ENCODE measurements at regions not wholly inside any gene's neighbourhood (a gene's known extent, or its start where the extent isn't known, plus 50 kb on each side); places are given as distances from the start of the nearest gene placed in this dataset.

DNA sequence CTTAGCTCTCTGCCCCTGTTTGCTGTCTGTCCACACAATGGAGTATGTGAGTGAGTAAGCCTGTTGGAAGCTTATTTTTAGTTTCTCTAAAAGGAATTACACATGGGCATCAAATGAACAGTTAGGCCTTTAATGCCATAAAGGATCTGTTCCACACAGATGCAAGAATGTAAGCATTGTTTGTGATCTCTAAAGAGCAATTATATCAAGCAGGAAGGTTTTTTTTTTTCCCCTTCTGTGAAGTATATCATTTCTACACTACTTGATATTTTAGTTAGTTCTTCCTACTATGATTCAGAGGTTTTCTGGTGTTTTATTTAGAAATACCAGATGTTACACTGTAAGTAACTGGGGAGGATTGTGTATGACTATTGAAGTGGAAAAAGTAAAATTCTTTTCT lies 627.5 kb downstream of the COL12A1 start:
- no peak overlapping the region for H3K4me3 ChIP-seq (ENCODE audit: low read depth in 1 of 2, low read length in 2 of 2)
- H3K4me2 ChIP-seq (ENCODE audit: insufficient read depth, low read length), result no peak overlapping the region
- H3K27me3 ChIP-seq (ENCODE audit: insufficient read depth, low read length, poor library complexity), result no peaks in the 10 kb centered on the region
- H3K79me2 ChIP-seq (ENCODE audit: insufficient read depth, low read length), result no peaks in the 10 kb centered on the region
- no peak overlapping the region for H2AFZ ChIP-seq (ENCODE audit: low read depth, low read length)
- ATAC-seq (ENCODE audit: insufficient read depth, low read depth), result no peak
- no peaks in the 10 kb centered on the region for H3K9me3 ChIP-seq (ENCODE audit: insufficient read depth, low read length, severe bottlenecking)
- H3K36me3 ChIP-seq (ENCODE audit: insufficient read depth, low read length), result no peaks in the 10 kb centered on the region
- H3K9ac ChIP-seq (ENCODE audit: low read depth, low read length), result no peak overlapping the region
- TF ChIP-seq, protein P1, sequence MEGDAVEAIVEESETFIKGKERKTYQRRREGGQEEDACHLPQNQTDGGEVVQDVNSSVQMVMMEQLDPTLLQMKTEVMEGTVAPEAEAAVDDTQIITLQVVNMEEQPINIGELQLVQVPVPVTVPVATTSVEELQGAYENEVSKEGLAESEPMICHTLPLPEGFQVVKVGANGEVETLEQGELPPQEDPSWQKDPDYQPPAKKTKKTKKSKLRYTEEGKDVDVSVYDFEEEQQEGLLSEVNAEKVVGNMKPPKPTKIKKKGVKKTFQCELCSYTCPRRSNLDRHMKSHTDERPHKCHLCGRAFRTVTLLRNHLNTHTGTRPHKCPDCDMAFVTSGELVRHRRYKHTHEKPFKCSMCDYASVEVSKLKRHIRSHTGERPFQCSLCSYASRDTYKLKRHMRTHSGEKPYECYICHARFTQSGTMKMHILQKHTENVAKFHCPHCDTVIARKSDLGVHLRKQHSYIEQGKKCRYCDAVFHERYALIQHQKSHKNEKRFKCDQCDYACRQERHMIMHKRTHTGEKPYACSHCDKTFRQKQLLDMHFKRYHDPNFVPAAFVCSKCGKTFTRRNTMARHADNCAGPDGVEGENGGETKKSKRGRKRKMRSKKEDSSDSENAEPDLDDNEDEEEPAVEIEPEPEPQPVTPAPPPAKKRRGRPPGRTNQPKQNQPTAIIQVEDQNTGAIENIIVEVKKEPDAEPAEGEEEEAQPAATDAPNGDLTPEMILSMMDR (IDR thresholded peaks at IDR 0.05; ENCODE audit: borderline replicate concordance, extremely low read depth, low read length, poor library complexity, severe bottlenecking), result no peak
- no peak for TF ChIP-seq EZH2 (IDR thresholded peaks at IDR 0.05; ENCODE audit: borderline replicate concordance, low read depth, low read length, severe bottlenecking)
- no peak for DNase-seq
- H3K4me1 ChIP-seq (ENCODE audit: insufficient read depth, low read length), result no peaks in the 10 kb centered on the region
- H3K27ac ChIP-seq (ENCODE audit: low read length), result no peak overlapping the region
- H4K20me1 ChIP-seq (ENCODE audit: insufficient read depth, low read length), result no peaks in the 10 kb centered on the region

DNA sequence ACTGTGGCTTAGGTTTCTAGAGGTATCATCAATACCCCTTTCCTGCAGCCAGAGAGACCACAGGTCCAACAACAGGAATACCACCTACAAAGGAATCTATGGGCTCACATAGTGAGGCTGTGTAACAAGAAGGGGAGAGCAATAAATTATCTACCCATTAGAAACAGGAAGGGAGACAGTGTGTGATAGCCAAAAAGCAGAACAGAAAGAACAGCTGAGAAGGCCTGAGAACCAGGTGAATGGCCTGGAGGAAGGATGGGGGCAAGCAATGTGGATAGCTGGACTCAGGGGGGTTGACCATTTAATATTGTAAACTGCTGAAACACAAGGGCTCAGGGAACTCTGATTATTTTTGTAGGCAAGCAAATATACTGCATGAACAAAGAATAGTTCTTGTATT lies 628.2 kb downstream of the COL12A1 start:
- no peak overlapping the region for H3K9ac ChIP-seq (ENCODE audit: low read depth, low read length)
- H3K4me3 ChIP-seq (ENCODE audit: low read depth in 1 of 2, low read length in 2 of 2), result no peak overlapping the region
- H3K79me2 ChIP-seq (ENCODE audit: insufficient read depth, low read length), result no peaks in the 10 kb centered on the region
- no peak overlapping the region for H3K27ac ChIP-seq (ENCODE audit: low read length)
- no peaks in the 10 kb centered on the region for H3K4me1 ChIP-seq (ENCODE audit: insufficient read depth, low read length)
- H3K4me2 ChIP-seq (ENCODE audit: insufficient read depth, low read length), result no peak overlapping the region
- H3K36me3 ChIP-seq (ENCODE audit: insufficient read depth, low read length), result no peaks in the 10 kb centered on the region
- H3K27me3 ChIP-seq (ENCODE audit: insufficient read depth, low read length, poor library complexity), result no peaks in the 10 kb centered on the region
- no peaks in the 10 kb centered on the region for H3K9me3 ChIP-seq (ENCODE audit: insufficient read depth, low read length, severe bottlenecking)
- H4K20me1 ChIP-seq (ENCODE audit: insufficient read depth, low read length), result no peaks in the 10 kb centered on the region
- no peak overlapping the region for H2AFZ ChIP-seq (ENCODE audit: low read depth, low read length)
- DNase-seq (no peak), ATAC-seq (ENCODE audit: insufficient read depth, low read depth) (no peak)
- TF ChIP-seq, protein P1 (IDR thresholded peaks at IDR 0.05; ENCODE audit: borderline replicate concordance, extremely low read depth, low read length, poor library complexity, severe bottlenecking), result no peak
- TF ChIP-seq EZH2 (IDR thresholded peaks at IDR 0.05; ENCODE audit: borderline replicate concordance, low read depth, low read length, severe bottlenecking), result no peak

DNA sequence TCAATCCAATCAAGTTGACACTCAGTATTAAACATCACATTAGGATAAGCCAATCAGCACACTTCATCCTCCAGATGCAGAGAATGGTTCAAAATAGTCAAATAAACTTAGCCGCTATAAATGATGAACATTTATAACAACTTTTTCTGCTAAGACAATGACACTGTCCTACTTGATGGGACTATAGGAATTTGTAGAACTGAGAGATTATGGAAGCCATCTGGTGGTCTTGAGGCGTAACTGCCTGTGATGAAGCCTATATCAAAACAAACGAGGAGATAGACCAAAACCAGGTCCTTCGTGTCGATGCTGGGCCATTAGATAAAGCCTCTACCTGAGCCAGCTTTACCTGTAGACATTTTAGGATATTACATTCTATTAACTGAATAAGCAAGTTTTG lies 631.1 kb downstream of the COL12A1 start:
- no peak overlapping the region for H3K27ac ChIP-seq (ENCODE audit: low read length)
- H3K9ac ChIP-seq (ENCODE audit: low read depth, low read length), result no peak overlapping the region
- H3K9me3 ChIP-seq (ENCODE audit: insufficient read depth, low read length, severe bottlenecking), result no peaks in the 10 kb centered on the region
- H4K20me1 ChIP-seq (ENCODE audit: insufficient read depth, low read length), result no peaks in the 10 kb centered on the region
- H3K79me2 ChIP-seq (ENCODE audit: insufficient read depth, low read length), result no peaks in the 10 kb centered on the region
- no peak for TF ChIP-seq EZH2 (IDR thresholded peaks at IDR 0.05; ENCODE audit: borderline replicate concordance, low read depth, low read length, severe bottlenecking)
- TF ChIP-seq, protein P1 (IDR thresholded peaks at IDR 0.05; ENCODE audit: borderline replicate concordance, extremely low read depth, low read length, poor library complexity, severe bottlenecking), result peak; percentile 67
- H3K4me1 ChIP-seq (ENCODE audit: insufficient read depth, low read length), result no peaks in the 10 kb centered on the region
- H2AFZ ChIP-seq (ENCODE audit: low read depth, low read length), result no peak overlapping the region
- no peak overlapping the region for H3K4me3 ChIP-seq (ENCODE audit: low read depth in 1 of 2, low read length in 2 of 2)
- H3K27me3 ChIP-seq (ENCODE audit: insufficient read depth, low read length, poor library complexity), result no peaks in the 10 kb centered on the region
- no peak for DNase-seq
- H3K4me2 ChIP-seq (ENCODE audit: insufficient read depth, low read length), result no peak overlapping the region
- peak; percentile 71; the same call in 2 of the 3 replicates for ATAC-seq (ENCODE audit: insufficient read depth, low read depth)
- no peaks in the 10 kb centered on the region for H3K36me3 ChIP-seq (ENCODE audit: insufficient read depth, low read length)

DNA sequence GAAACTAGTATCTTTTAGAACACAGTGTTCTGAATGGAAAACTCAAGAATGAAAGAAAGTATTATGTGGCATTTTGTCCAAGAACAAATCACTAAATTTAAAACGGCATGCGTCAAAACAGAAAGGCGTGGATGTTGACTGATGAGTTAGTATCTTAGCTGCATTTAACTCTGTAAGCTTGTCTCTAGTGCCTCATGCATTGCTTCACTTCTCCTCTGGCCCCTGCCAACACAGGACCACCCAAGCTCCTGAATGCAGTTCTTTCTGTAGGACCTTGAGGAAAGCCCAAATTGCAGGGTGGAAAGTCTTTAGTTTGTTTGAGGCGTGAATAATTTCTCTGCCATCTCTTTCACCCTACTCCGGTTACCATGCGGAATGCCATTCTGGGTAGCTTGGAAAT lies 632.2 kb downstream of the COL12A1 start:
- Histone ChIP-seq H3K4me2 (ENCODE audit: insufficient read depth, low read length) (no peak overlapping the region), H4K20me1 (ENCODE audit: insufficient read depth, low read length) (no peaks in the 10 kb centered on the region), H3K4me3 (ENCODE audit: low read depth in 1 of 2, low read length in 2 of 2) (no peak overlapping the region), H3K36me3 (ENCODE audit: insufficient read depth, low read length) (no peaks in the 10 kb centered on the region), H3K9ac (ENCODE audit: low read depth, low read length) (no peak overlapping the region), H3K9me3 (ENCODE audit: insufficient read depth, low read length, severe bottlenecking) (no peaks in the 10 kb centered on the region), H3K27ac (ENCODE audit: low read length) (no peak overlapping the region), H2AFZ (ENCODE audit: low read depth, low read length) (no peak overlapping the region), H3K4me1 (ENCODE audit: insufficient read depth, low read length) (no peaks in the 10 kb centered on the region), H3K27me3 (ENCODE audit: insufficient read depth, low read length, poor library complexity) (no peaks in the 10 kb centered on the region), H3K79me2 (ENCODE audit: insufficient read depth, low read length) (no peaks in the 10 kb centered on the region)
- no peak for TF ChIP-seq EZH2 (IDR thresholded peaks at IDR 0.05; ENCODE audit: borderline replicate concordance, low read depth, low read length, severe bottlenecking)
- TF ChIP-seq, protein P1 (IDR thresholded peaks at IDR 0.05; ENCODE audit: borderline replicate concordance, extremely low read depth, low read length, poor library complexity, severe bottlenecking), result no peak
- DNase-seq, result no peak
- no peak for ATAC-seq (ENCODE audit: insufficient read depth, low read depth)
